Eye (tissue), 1 donor: ENCODE measurements at regions not wholly inside any gene's neighbourhood (a gene's known extent, or its start where the extent isn't known, plus 50 kb on each side); places are given as distances from the start of the nearest gene placed in this dataset.
A peak's percentile ranks its signal among the peaks of the same experiment; 100 is the strongest.

Source experiments
- DNase-seq: peaks from one replicate; pipeline ENCODE4 v3.0.0-alpha.2; 2015

DNA sequence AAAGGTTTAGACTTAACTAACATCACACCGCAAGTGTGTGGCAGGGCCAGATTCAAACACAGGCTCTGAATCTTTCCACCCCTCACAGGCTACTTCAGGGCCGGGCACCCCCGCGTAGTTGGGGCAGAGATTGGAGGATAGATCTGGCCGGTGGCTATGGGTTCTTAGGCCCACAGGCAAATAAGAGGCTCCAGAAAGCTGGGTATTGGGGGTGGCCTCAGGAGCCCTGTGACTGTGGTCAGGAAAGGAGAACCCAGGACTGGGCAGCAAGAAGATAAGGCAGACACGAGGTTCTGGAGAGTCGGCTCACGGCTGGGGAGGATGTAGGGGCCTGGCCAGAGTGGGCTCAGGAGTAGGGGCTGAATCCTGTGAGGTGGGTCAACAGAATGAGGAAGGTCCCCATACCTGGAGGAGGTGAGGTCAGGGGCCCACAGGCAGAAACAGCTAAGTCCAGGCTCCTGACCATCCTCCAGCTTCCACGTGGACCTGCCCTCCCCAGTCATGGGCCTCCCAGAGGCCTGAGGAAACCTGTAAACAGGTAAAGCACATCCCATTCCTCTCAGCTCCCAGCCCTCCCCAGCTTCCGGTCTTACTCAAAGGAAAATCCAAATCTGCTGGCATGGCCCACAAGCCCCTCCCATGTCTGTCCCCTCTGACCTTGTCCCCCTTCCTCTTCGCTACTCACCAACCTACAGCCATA lies 306.2 kb downstream of the MATN1 start:
- DNase-seq = no peak

DNA sequence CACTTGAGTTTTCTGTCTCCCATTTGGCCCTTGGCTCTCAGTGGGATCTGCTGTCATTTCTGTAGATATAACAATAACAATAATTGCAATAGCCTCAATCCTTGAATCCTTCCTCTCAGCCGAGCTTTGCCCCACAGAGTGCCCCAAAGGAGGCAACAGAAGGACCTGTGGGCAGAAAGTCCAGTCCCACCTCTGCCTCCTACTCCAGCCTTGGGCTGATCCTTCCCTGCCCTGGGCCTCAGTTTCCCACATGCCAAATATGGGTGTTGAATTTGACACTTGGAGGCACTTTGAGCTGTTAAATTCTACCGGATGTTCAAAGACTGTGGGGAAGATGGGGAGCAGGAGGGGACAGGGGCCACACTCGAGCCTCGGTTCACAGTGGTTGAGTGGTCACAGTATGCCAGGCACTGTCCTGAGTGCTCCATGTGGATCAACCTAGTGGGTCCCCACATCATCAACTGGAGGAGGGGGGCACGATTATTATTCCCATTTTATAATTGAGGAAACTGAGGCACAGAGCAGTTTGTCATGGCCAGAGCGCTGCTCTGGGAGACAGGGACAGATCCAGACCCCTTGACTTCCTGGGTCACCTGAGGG lies 307.1 kb downstream of the MATN1 start:
- DNase-seq = no peak

DNA sequence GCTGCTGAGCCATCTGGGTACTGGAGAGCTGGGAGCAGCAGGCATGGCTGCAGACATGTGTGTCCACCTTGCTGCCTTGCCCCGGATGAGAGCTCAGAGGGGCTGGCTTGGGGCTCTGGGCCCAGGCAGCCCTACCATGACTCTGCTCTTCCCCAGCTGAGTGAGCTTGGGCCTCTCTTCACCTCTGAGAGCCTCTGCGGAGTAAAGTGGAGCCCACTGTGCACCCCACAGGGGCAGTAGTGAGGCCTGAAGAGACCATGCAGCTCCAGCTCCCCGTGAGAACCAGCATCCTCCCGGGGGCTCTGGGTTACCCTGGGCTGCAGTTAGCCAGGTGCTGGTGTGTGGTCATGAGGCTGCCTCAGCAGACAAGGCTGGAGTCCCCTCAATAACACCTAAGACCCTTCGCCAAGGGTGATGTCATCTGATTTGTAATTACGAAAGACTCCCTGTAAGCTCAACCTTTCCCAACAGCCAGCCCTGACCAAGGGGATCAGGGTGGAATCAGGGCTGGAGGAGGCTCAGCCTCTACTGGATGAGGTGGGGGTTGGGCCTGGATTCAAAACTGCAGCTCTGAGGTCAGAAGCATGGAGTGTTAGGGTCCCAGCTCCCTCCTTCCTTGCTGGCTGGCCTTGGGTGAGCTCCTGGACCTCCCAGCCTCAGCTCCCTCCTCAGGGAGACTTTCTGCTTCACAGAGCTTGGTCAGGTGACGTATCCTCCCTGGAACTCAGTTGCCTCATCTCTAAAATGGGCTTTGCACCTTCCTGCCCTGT lies 308.0 kb downstream of the MATN1 start:
- no peak for DNase-seq

DNA sequence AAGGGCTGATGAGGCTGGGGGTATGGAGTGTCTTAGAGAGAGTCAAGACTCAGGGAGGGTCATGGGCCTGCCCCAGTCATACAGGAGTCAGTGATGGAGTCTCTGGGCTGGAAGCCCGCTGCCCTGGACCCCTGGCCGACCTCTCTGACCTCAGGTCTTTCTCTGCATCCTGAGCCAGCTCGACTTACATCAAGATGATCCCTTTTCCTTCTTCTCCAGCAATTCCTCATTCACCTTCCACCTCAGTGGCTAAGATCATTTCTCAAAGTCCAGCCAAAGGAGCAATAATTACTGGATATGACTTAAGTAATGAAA lies 308.6 kb downstream of the MATN1 start:
- no peak for DNase-seq

DNA sequence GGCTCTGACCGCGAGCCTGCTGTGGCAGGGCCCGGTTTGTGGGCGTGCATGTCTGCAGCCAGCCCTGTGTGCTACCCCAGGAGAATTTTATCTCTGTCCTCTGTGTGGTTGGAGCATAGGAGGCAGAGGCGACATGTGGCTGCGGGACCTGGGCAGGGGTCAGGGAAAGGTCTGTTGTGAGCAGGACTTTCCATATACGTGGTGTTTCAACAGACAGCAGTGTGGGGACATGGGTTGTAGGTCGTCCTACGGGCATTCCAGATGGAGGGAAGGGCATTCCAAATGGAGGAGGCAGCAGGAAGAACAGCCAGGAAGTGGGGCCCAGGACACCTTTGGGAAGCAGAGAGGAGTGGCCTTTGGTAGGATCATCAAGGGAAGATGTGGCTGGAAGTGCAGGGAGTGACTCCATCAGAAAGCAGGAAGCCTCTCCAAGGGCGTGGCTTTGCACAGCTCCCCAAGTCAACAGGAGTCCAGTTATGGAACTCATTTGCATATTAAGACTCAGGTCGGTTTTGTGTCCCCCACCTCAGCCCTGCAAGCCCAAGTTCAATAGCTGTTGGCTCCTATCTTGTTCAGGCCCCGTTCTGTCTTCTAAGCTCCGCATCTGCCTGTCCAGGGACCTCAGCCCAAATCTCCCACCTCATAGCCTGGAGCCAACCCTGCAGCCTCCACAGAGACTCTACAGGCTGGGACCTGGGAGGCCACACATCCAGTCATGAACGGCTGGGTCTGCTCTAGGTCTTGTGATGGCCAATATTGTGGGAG lies 309.1 kb downstream of the MATN1 start:
- DNase-seq = no peak

DNA sequence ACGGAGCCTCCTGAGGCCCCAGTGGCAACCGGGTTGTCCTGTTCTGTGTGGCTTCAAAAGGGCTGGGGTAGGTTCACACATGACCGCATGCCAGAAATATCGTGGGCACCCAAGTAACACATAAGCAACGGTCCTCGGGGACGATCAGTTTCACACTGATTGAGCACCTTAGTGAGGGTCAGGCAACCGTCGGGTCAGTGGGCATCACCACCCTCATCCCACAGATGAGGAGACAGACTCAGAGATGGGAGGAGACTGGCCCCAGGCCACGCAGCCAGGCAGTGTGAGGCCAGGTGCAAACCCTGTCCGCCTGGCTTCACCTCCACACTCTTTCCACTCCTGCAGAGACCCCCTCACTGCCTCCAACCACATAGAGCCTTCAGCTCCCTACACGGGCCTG lies 309.8 kb downstream of the MATN1 start:
- DNase-seq = no peak

DNA sequence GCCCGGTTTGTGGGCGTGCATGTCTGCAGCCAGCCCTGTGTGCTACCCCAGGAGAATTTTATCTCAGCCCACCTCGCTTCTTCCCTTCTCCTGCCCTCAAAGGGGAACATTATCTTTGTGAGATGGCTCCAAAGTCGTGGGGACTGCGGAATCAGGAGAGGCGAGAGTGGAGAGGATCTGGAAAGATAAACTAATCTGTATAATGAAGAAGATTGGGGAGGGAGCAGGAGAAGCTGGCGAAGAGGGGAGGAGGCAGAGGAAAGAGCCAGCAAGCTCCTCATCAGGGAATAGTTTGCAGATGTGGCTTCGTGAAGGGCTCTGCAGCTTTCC lies 310.3 kb downstream of the MATN1 start:
- DNase-seq = no peak

DNA sequence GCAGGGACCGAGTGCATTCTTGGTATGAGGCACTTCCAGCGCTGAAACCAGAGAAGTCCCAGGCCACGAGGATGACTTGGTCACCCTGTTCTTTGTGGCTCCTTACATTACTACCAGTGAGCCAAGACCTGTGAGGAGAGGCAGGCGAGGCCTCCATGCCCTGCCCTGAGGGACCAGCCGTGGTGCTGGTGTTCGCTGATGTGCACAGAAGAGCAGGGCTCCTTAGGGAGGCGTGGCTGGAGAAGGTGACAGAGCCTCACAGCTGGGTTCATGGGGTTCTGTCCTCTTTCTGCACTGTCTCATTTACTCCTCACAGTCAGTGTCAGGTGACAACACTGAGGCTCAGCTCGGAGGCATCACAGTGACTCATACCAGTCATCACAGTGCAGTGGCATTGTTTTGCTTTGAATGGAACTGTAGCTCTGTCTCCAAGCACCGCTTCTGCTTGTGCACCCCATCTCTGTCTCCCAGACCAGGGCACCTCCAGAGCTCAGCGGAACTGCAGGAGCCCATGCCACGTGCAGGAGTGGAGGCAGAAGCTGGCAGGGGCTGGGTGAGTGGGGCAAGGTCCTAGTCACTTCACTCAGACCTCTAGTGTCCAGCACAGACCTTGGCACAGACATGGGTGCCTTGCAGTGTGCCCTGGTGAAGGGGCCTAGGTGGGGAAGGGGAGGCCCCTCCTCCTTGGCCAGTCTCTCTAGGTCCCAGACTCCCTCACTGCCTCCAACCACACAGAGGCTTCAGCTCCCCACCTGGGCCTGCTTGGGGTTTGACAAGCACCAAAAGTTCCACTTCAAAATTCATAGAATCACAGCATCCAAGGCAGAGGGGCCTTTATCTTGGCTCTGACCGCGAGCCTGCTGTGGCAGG lies 310.9 kb downstream of the MATN1 start:
- DNase-seq = peak; percentile 9

DNA sequence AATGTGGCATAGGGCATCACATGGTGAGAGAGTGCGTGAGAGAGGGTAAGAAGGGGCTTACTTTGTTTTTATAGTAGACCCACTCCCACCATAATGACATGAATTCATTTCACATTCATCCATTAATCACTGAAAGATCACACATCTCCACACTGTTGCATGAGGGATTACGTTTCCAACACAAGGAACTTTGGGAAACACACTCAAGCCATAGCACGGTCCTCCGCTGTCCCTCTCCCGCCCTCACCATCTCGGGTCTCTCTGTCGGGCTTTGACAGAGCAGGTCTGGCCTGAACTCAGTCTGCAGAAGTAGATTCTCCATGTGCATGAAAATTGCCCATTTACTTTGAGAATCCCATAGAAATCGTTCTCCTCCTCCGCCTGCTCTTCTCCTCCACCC lies 312.2 kb downstream of the MATN1 start:
- no peak for DNase-seq

DNA sequence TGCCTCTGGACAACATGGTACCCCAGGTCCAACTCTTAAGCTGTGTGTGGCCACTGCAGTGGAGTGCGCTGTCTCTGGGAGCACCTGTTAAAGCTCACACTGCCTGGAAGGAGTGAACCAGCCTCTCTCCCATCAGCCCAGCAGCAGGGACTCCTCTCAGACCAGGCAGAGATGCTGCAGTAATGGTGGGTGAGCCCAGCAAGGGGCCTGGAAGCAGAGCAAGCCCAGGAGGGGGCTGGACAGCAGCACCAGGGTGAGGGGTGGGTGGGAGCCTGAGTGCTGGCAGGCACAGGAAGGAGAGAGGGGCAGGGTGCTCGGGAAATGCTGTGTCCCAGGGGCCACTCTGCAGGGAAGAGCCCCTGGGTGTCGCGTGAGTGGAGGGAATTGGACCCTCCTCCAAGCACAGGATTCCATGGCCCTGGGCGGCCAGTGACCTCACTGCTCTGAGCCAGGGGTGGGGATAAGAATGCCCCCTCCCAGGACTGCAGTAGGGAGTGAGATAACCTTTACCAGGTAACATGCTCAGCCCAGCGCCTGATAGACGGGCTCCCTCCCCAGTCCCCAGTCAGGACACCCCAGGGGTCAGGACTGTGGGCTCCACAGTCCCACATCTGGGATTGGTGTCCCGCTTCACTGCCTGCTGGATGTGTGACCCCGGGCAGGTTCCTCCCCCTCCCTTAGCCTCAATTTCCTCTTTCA lies 313.1 kb downstream of the MATN1 start:
- no peak for DNase-seq

DNA sequence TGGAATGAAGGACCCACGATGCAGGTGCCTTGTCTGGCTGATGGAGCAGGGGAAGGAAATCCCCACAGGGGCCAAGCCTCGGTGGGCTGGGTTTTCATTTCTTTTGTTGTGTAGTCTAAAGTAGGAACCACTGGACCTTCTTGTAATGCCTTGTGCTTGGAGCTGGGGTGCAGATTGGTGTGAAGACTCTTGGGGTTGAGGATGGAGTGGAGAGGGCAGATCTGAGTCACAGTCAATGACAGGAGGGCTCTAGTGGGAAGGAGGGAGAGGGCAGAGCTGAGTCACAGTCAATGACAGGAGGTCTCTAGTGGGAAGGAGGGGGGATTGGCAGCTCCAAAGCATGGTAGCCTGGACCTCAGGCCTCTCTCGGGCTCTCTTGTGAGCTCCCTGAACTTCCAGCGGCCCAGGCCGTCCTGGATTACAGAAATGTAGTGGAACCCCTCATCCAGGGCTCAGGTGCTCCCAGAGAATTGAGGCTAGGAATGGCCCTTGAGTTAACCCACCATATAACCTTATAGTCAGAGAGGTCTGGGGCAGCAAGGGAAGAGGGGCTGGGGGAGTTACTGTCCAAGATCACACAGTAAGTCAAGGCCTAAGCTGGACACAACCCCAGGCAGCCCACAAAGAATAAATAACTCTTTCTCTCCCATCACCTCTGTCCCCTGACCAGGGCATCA lies 313.8 kb downstream of the MATN1 start:
- DNase-seq = no peak

DNA sequence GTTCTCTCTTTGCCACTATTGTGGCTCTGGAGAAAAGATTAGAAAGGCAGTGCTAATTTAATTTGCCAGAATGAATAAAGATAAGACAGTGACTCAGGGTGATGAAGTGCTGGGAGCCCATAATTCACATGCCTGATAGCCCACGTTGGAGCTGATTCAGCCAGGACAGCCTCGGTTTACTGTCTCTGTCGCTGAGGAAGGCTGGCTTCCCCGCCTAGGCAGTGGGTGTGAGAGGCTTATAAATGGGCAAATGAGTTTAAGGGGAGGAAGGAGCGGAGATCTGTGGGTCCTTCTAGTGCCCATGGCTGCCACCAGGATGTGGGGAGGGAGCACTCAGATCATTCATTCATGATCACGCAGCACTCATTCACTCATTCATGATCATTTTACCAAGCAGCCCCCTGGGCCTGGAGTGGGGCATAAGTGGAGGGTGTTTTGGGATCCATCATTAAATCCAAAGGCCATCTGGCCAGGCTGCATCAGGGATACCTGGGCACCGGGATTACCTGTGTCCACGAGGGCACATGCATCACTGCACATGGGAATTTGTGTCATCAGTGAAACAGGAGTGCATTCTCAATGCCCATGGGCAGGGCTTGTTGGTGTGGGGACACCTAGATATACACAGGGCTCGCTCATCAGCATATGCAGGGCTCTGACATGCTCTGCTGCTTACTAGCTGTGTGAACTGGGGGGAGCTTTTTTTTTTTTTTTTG lies 315.4 kb downstream of the MATN1 start:
- no peak for DNase-seq

DNA sequence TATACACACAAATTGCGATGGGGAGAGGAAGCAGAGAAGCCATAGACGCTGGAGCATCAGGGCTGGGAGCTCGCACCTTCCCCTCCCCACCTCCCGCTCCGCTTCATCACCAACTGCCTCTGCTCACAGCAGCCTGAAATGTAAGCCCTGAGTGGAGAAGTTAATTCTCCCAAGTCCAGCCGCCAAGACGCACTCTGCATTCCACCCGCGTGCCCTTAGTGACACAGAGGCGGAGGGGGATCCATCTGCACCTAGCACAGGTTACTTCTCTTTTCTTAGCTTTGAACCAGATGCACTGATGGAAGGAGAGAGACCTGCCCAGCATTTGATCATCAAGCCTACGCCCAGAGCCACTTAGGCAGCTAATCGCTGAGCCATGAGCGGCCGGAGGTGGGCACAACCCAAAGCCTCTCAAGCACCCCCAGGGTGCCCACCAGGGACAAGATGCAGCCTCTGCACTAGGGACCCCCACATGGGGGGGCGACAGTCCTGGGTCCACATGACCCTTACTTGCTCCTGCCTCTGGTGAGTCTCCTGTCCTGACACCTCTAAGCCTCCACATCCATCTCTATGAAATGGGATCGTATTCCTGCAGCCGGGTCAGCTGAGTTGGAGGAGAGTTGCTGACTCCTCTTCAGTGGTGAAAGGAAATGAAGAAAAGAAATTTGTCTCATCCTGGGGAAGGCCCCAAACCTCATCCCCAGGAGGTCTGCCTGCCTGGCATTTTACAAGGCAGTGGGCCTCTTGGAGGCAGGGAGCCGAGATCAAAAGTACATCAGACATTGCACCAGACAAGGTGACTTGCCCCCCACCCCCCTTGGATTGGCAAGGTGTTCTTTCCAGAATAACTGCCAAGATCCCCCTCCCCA lies 316.2 kb downstream of the MATN1 start:
- peak; percentile 33 for DNase-seq

DNA sequence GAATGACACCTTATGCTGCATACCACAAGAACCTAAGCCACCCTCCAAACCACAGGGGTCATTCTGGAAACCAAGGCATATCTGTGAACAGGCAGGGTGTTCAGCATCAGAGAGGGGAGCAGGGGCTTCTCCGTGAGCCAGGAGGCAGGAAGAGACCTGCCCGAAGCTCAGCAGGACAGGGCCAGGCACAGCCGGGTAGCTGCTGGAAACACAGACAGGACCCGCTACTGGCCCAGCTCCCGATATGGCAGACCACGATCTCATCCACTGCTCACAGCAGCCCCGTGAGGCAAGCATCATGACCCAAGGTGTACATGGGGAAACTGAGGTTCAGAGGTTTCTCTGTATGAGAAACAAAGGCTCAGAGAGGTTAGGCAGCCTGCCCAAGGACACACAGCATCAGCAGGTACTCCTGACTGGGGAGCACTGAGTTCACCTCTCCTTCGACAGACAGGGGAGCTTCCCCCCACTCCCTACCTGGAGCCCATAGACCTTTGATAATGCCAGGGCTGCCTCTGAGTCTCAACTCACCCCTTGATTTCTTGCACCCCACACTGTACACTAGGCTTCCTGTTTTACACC lies 317.7 kb downstream of the MATN1 start:
- DNase-seq = no peak

DNA sequence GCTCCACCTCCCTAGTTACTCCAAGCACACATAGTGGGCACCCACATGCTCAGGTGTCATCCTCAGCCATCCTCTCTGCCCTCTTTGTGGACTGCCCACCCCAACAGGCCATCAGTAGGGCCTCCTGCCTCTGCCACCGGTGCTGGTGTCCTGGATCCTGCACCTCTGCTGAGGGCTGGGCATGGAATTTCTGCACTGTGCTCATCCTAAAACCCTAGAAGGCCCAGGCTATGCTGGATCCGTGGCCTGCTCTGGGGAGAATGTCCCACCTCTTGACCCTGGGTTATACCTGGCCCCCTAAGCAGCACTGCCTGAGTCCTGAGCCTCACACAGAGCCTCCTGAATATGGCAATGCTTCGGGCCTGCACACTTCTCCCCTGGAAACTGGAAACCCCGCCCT lies 318.3 kb downstream of the MATN1 start:
- DNase-seq = no peak

DNA sequence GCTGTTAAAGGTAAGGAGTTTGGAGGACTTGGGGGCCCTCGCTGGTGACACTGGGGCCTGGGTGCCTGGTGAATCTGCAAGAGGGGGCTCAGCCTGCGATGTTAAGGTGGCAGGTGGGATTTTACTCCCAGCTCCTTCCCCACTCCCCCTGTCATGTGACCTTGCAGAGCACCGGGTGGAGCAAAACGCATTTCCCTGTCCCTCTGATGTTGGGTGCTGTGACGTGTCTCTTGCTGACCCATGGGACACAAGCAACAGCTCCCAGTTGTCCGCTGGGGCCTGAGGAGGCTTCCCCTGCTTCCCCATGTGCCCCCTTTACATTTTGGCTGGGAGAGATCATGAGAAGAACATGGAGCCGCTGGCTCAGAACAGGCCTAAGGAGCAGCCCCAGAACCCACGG lies 319.0 kb downstream of the MATN1 start:
- no peak for DNase-seq

DNA sequence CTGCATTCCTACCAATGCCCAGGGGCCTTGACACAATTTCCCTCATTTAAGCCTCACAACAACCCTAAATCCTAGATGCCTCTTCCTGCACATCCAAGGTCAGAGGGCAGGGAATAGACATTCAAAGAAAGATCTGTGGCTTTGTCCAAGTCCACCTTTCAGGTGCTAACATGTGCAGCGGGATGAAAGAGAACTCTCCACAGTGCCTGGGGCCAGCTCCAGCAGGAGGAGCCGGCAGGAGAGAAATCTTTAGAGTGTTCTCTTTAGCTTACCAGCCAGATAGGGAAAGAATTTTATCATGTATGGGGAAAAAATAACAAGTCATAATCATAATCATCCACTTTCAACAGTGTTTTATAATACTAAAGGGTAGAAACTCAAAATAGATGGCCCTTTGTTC lies 319.7 kb downstream of the MATN1 start:
- peak; percentile 24 for DNase-seq

DNA sequence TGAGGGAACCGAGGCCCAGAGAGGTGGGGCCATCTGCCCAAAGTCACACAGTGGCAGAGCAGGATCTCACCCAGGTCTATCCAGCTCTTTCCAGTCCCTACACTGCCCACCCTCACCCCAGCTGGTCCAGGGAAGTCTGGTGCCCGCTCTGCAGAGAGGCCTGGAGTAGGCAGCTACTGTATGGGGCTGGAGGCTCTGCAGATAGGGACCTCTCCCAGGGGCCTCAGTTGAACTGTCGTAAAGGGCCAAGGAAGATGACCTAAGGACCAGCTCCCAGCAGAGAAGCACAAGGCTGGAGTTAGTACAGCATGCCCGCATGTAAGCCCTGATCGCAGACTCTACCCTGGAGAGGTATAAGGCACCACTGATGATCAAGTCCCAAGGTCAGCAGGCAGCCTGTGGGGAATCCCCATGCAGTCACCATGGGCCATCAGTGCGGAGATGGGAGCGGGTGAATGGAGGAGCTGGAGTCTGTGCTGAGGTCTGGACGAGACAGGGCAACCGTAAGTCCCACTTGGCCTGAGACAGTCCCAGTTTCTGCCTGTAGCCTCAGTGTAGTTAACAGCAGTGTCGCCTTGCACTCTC lies 320.2 kb downstream of the MATN1 start:
- no peak for DNase-seq

DNA sequence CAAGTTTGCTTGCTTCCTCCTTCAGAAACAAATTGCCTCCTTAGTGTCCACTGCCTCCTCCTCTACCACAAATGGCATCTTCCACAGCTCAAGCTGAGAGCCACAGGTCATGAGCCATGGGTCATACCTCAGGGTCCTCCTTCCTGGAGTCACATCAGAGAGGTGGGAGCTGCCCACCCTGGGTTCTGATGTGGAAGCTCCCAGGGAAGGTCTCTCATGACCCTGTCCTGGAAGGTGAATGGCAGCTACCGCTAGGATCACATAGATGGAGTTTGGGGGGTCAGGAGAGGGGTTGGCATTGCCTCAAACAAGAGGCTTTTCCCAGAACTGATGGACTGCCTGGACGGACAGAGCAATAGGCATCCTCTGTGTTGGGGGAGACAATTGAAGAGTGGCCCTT lies 321.4 kb downstream of the MATN1 start:
- no peak for DNase-seq
